ENCODE measurements at regions not wholly inside any gene's neighbourhood (a gene's known extent, or its start where the extent isn't known, plus 50 kb on each side); places are given as distances from the start of the nearest gene placed in this dataset.
"Not testable (repeated sequence)": the region's sequence is repeated elsewhere in the genome, so short reads cannot be mapped to it uniquely, and the experiment has no call there.

DNA sequence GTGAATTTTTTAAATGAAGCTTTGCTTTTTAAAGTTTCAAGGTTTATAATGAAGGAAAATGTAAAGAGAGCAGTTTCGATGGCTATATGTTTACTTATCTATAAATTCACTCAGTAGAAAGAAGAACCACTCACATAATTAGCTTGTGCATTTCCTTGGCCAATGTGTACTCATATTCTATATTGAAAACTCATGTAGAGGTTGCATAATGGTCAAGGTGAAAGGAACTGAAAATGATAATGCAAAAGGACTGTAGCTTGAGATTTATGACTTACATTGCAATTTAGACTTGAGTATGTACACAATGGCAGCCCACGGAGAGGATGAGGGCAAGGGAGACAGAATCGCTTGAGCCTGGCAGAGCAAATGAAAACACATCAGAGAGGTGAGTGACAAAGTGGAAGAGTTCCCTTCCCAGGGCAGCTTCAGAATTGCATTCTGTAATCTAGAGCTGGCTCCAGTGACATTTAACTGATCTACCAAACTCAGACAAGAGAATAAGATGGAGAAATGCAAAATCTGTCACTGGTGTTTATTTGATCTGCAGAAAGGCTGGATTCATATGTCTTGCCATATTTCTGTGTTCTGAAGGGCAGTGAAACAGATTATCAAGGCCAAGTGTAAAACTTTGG is 191.8 kb downstream of the TMEM200A start:
- DNase-seq = no peak

- DNase-seq = no peak
These were observed 192.3 kb downstream of the TMEM200A start for GRCh38 chr6:130558131-130558530.

- no peak for DNase-seq
These were observed 193.3 kb downstream of the TMEM200A start for GRCh38 chr6:130559166-130559565.

DNA sequence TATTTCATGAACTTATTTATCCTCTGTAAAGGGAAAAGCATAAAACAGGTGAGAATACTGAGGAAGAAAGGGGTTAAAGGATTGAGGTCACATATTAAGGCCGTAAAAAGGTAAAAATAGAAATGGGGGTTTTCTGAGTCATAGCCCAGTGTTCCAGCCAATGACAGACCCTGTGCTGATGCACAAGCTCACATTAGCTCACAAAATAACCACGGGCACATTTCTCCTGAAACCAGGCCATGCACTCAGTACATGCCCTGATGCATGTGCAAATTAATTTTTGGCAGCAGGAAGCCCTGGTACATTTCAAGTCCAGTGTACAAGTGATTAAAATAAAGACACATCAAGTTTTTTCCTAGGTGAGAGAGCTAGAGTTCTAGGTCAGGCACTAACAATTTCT is 194.4 kb downstream of the TMEM200A start:
- DNase-seq = no peak

DNA sequence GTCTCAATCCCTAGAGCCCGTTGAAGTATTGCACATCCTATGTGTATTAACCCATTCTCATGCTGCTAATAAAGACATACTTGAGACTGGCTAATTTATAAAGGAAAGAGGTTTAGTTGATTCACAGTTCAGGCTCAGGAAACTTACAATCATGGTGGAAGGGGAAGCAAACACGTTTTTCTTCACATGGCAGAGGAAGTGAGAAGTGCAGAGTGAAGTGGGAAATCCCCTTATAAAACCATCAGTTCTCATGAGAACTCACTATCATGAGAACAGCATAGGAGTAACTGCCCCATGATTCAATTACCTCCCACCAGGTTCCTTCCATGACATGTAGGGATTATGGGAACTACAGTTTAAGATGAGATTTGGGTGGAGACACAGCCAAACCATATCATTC is 195.3 kb downstream of the TMEM200A start:
- not testable (repeated sequence) for DNase-seq

- DNase-seq = no peak
These were observed 199.9 kb downstream of the TMEM200A start for GRCh38 chr6:130565696-130566095.

GRCh38 chr6:130574146-130574545 is 208.3 kb downstream of the TMEM200A start:
- no peak for DNase-seq

DNA sequence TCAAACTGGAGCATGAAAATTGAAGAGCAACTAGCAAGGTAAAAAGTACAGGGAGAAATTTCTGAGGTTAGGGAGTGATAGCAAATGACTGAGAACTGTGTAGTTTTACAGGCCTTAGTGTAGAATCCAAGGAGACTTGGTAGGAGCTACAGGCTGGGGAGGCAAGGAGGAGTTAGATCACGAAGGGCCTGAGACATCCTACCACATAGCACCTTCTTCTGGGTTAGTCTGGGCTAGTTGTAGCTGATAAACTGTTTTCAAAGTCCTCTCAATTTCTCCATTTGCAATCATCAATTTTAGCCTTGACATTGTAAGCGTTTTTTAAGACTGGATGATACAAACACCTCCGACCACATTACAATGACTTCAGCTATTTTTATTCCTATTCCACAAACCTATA is 209.7 kb downstream of the TMEM200A start:
- no peak for DNase-seq

- no peak for DNase-seq
These were observed 210.2 kb downstream of the TMEM200A start for GRCh38 chr6:130575971-130576370.

DNA sequence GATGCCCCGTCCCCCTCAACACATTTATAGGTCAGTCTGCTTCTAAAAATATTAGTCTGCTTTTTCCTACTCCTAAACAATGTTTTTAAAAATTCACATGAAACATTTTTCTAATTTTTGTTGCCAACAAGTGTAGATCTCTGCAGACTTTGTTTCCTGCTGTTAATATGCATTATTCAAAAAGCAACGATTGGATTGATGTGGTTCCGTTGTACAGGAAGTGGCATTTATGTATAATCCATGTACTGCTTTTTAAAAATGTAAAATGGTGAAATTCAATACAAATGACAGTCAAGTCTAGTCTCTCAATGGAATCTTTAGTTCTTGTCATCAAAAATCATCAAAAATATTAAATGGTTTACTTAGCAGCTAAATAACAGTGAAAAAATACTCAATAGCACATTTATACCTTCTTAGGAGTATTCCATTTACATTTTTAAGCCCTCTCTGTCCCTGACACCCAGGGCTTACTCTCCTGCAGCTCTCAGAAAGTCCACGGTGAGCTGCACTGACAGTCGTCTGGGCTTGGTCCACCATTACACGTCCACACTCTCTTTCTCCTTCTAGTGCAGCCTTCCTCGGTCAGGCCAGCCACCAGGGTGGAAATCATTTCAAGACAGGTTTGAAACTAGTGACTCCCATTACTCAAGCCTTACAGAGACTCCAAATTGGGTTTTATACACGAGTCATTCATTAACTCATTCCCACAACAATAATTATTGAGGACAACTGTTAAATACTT is 211.5 kb downstream of the TMEM200A start:
- DNase-seq = no peak

DNA sequence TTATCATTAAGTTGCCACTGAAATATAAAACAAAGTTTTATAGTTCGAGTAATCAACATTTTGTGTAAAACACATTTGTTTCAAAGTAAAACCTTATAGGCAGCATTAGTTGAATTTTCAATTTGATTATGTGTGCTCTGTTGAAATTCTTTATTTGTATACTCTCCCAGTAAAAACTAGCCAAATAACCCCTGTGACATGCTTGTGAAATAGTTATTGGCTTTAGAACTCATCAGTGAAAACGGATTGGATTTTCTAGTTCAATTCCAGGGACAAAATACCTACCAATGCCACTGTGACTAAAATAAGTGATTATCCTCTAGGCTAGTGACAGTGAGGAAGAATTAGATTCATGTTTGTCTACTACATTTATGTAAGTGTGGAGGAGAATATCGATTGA is 212.9 kb downstream of the TMEM200A start:
- DNase-seq = no peak

DNA sequence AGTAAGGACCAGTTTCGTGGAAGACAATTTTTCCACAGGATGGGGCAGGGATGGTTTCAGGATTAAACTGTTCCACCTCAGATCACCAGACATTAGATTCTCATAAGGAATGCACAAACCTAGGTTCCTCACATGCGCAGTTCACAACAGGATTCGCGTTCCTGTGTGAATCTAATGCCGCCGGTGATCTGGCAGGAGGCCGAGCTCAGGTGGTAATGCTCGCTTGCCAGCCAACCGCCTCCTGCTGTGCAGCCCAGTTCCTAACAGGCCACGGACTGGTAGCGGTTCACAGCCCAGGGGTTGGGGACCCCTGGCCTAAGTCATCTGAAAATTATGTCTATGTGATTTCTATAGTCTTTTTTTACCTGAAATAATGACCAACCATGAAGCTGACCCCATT is 217.5 kb downstream of the TMEM200A start:
- DNase-seq = no peak

- DNase-seq = no peak
These were observed 219.8 kb downstream of the TMEM200A start for GRCh38 chr6:130585587-130585986.

DNA sequence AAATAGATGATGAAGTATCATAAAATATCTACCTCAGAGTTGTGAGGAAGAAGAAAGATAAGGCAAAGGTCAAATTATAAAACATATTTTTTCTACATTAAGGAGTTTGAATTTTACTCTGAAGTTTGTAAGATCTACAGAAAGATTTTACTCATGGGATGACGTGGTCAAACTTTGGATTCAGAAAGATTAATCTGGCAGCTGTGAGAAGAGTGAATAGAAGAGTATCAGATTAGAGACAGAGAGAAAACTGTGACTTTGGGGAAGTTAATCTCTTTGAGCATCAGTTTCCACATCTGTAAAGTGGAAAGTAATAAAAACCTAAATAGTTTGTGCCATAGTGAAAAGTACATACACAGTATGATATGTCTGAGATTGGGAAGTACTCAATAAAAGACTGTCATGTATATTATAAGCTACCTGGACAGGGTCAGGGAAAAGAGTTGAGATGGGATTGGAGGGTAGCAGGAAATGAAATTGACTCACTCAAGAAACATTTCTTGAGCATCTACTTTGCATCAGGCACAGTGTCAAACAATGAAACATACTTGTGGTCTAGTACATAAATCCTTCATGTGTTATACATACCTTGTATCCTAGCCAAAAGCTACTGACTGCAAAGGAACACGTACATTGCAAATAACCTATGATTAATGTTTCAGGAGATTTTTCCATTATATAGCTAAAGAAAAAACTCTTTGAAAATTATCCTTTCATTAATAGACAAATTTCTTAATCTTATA is 222.1 kb downstream of the TMEM200A start:
- peak in 1 of 2 experiments; percentile 46 for DNase-seq

- no peak for DNase-seq
These were observed 227.4 kb downstream of the TMEM200A start for GRCh38 chr6:130593200-130593599.

GRCh38 chr6:130593948-130594347 is 228.1 kb downstream of the TMEM200A start:
- DNase-seq = no peak

GRCh38 chr6:130598021-130598989 is 228.9 kb upstream of the SMLR1 start:
- no peak for DNase-seq

DNA sequence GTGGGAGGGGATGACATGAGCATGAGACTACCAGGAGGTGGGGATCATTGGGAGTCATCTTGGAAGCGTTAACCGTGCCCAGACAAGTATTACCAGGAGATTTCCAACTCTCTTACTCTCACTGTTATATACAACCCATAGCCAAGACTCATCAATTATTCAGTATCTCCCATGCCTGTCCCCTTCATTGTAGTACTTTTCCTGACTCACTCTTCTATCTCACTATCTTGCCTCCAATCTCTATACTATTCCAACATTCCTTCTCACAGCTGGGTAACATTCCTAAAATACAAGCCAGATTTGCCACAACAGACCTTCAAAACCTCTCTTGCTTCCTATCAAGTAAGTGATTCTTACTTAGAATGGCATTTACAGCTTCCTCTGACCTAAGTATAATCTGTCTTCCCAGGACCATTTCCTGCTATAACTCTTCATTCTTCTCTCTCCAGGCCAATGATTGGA is 226.3 kb upstream of the SMLR1 start:
- DNase-seq = peak; percentile 44 to 85

DNA sequence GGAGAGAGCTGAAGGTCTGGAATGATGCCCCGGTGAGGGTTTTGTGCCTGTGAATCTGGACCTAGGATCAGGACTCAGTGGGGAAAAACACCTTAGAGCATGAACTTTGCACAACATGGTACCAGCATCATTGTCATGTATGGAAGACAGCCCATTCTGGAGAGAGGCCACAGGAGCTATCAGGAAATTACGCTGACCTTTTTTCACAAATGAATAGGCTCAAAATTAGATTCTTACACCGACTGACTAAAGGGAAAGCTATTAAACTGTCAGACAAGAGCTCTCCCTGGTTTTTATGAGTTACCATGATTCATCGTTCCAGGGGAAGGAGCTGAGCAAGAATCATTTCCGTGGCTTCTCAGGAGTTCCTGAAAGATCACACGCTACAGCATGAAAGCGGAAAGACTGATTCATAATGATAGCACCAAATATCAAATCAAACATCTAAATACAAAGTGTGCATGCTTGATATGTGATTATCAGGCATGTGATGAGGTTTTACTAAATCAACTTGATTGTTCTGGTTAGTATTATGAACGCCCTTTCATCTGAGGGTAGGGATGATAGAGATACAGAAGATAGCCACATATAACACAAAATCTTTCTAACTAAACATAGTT is 224.9 kb upstream of the SMLR1 start:
- DNase-seq = peak; percentile 93 to 94

DNA sequence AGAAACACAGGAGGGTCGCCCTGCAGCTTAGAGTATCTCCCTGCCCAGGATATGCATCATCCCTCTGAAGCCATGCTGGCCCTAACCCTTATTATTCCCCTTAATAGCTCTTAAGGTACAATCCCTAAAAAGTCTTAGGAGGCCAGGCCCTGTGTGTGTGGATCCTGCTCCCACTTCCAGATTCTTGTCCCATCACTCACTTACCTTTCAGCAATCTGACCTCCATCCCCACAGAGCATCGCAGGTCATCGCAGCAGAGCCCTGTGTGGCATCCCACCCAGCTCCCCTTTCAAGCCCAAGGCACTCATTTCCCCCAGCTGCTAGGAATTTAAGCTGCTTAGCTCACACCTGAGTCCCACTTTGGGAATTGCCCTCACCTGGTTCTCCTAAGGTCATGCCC is 223.8 kb upstream of the SMLR1 start:
- no peak for DNase-seq

DNA sequence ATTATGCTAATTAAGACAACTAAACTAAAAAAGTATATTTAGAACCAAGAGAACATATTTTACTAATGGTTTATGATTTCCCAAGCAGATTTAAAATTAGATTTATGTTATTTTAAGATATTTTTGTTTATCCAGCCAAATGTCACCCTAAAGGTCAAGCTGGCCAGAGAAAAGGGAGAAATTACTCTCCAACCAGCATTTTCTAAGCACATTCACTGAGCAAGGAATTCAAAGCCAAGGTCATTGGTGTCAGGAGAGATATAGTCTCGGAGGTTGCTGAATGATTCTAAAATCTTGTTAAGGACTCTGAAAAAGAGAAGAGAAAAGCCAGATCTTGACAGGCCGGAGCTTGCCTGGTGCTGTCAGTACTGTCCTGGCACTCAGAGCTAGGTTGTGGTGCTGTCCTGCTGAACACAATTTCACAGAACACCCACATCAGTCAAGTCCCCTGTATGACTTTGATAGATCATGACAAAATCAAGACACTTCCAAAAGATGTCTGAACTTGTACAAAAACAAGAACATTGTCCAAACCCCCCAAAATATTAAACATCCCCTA is 222.3 kb upstream of the SMLR1 start:
- DNase-seq = no peak

DNA sequence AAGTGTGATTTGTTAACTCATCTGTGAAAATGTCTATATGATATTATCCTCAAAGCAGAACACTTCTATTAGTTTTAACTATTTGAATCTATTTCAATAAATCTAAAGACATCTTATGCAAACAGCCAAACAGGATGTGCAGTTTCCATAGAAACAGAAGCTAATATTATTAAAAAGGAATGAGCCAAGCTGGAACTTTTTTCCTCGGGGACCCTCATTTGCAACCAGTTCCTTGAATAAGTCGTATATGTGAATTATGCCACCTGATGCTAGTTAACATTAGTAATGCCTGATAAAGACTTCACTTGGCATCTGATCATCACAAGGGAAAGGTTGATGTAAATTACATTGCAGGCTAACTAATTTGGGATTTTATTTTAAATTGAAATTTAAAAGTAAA is 216.9 kb upstream of the SMLR1 start:
- no peak for DNase-seq
